Neuronal stem cell (in vitro differentiated cells): ENCODE measurements at regions not wholly inside any gene's neighbourhood (a gene's known extent, or its start where the extent isn't known, plus 50 kb on each side); places are given as distances from the start of the nearest gene placed in this dataset.
"Not testable (repeated sequence)": the region's sequence is repeated elsewhere in the genome, so short reads cannot be mapped to it uniquely, and the experiment has no call there.

Experiments
- DNase-seq: peaks from one replicate; pipeline ENCODE4 v3.0.0-alpha.2; 2013; ENCODE audit warnings: low spot score
- H2AFZ ChIP-seq: one replicate; pipeline ENCODE4 v1.6.1; 2013; ENCODE audit warnings: mild to moderate bottlenecking, low read length, inconsistent platforms
- H2AK5ac ChIP-seq: 2 replicates; pipeline ENCODE4 v1.6.1; 2013; ENCODE audit warnings: low read depth, mild to moderate bottlenecking, inconsistent platforms, low read length, moderate library complexity, mixed read lengths
- H2BK120ac ChIP-seq: 2 replicates; pipeline ENCODE4 v1.6.1; 2013; ENCODE audit warnings: low read depth, mild to moderate bottlenecking, inconsistent platforms, low read length, moderate library complexity, mixed read lengths
- H2BK12ac ChIP-seq: one replicate; pipeline ENCODE4 v1.6.1; 2013; ENCODE audit warnings: low read length, inconsistent platforms
- H2BK15ac ChIP-seq: 2 replicates; pipeline ENCODE4 v1.6.1; 2013; ENCODE audit warnings: mild to moderate bottlenecking, low read length, inconsistent platforms, mixed read lengths
- H2BK5ac ChIP-seq: one replicate; pipeline ENCODE4 v1.6.1; 2013; ENCODE audit warnings: inconsistent platforms, mild to moderate bottlenecking, low read length, moderate library complexity
- H3K14ac ChIP-seq: one replicate; pipeline ENCODE4 v1.6.1; 2013; ENCODE audit warnings: low read length, inconsistent platforms
- H3K18ac ChIP-seq: 2 replicates; pipeline ENCODE4 v1.6.1; 2013; ENCODE audit warnings: low read length, inconsistent platforms
- H3K23ac ChIP-seq: 2 replicates; pipeline ENCODE4 v1.6.1; 2013; ENCODE audit warnings: low read depth, mild to moderate bottlenecking, mixed read lengths, low read length, inconsistent platforms; ENCODE audit not compliant: poor library complexity
- H3K27ac ChIP-seq: replicated peaks from 3 replicates; pipeline ENCODE4 v1.5.1; 2013; ENCODE audit warnings: low read length, inconsistent platforms
- H3K27me3 ChIP-seq, 3 experiments: 2 replicates each; pipeline ENCODE4 v1.6.1; 2013; ENCODE audit warnings: low read length in 3 of 3, mild to moderate bottlenecking in 2 of 3, inconsistent platforms in 1 of 3, low read depth in 1 of 3, mixed read lengths in 1 of 3, moderate library complexity in 1 of 3; ENCODE audit not compliant: control insufficient read depth in 3 of 3, insufficient read depth in 3 of 3
- H3K36me3 ChIP-seq, 2 donors: replicated peaks in 1 of 2; 2 replicates each; pipeline ENCODE4 v1.6.1; 2013; ENCODE audit warnings: low read length in 2 of 2; ENCODE audit not compliant: control insufficient read depth in 2 of 2, insufficient read depth in 2 of 2
- H3K4ac ChIP-seq: 2 replicates; pipeline ENCODE4 v1.6.1; 2013; ENCODE audit warnings: inconsistent platforms, mild to moderate bottlenecking, low read length, moderate library complexity
- H3K4me1 ChIP-seq, 2 donors: 1 replicate in 1 of 2; 2 replicates in 1 of 2; pipeline ENCODE4 v1.6.1; 2013; ENCODE audit warnings: low read length in 2 of 2, low read depth in 1 of 2; ENCODE audit not compliant: control insufficient read depth in 2 of 2, insufficient read depth in 1 of 2
- H3K4me2 ChIP-seq: one replicate; pipeline ENCODE4 v1.6.1; 2013; ENCODE audit warnings: mild to moderate bottlenecking, low read length, inconsistent platforms; ENCODE audit not compliant: insufficient read depth, poor library complexity, severe bottlenecking
- H3K4me3 ChIP-seq, 2 donors: 2 replicates each; pipeline ENCODE4 v1.5.1; 2013; ENCODE audit warnings: low read length in 2 of 2, mild to moderate bottlenecking in 2 of 2, inconsistent platforms in 1 of 2, moderate library complexity in 1 of 2
- H3K79me1 ChIP-seq: one replicate; pipeline ENCODE4 v1.6.1; 2013; ENCODE audit warnings: low read depth, mild to moderate bottlenecking, inconsistent platforms, low read length, moderate library complexity
- H3K9ac ChIP-seq: one replicate; pipeline ENCODE4 v1.6.1; 2013; ENCODE audit warnings: mild to moderate bottlenecking, low read depth, low read length, inconsistent platforms; ENCODE audit not compliant: poor library complexity
- H3K9me3 ChIP-seq, 2 donors: replicated peaks in 1 of 2; 2 replicates each; pipeline versions ENCODE3 to v1.6.1; 2013; ENCODE audit warnings: low read length in 2 of 2, mild to moderate bottlenecking in 2 of 2, inconsistent platforms in 1 of 2, low read depth in 1 of 2, mixed read lengths in 1 of 2, moderate library complexity in 1 of 2; ENCODE audit not compliant: control insufficient read depth in 2 of 2, insufficient read depth in 1 of 2
- H4K8ac ChIP-seq: one replicate; pipeline ENCODE4 v1.6.1; 2013; ENCODE audit warnings: low read depth, mild to moderate bottlenecking, inconsistent platforms, low read length, moderate library complexity
- H4K91ac ChIP-seq: one replicate; pipeline ENCODE4 v1.6.1; 2013; ENCODE audit warnings: low read length, low read depth, mild to moderate bottlenecking, inconsistent platforms; ENCODE audit not compliant: poor library complexity
- WGBS, 2 donors: extraction: QIAGEN DNeasy Blood & Tissue Kit; methylation state at CpG; one replicate each; pipeline ENCODE4 v1.1.7; 2013; ENCODE audit warnings: missing lambda C conversion rate in 2 of 2, mixed read lengths in 1 of 2; ENCODE audit not compliant: insufficient read length in 2 of 2, insufficient replicate concordance in 1 of 2; ENCODE audit errors: extremely low coverage in 2 of 2; 5-methylcytosine and 5-hydroxymethylcytosine counted together

- no peaks in the 10 kb centered on the region for H3K79me1 ChIP-seq
- no peak overlapping the region for H2BK5ac ChIP-seq
- no peak overlapping the region for H4K91ac ChIP-seq
- no peak overlapping the region for H2BK120ac ChIP-seq
- H2BK15ac ChIP-seq: no peak overlapping the region
- H3K14ac ChIP-seq: no peak overlapping the region
- WGBS, 2 donors: no CpG with 5 or more reads among the region's 3 CpGs
- H3K4me1 ChIP-seq: no peaks in the 10 kb centered on the region
- H3K27ac ChIP-seq: no peak overlapping the region
- H3K4me3 ChIP-seq: no peak overlapping the region
- H4K8ac ChIP-seq: no peak overlapping the region
- H2BK12ac ChIP-seq: no peak overlapping the region
- H3K9ac ChIP-seq: no peak overlapping the region
- H3K4ac ChIP-seq: no peak overlapping the region
- H2AK5ac ChIP-seq: no peak overlapping the region
- H3K4me2 ChIP-seq: no peak overlapping the region
- no peak overlapping the region for H3K23ac ChIP-seq
- no peak overlapping the region for H3K18ac ChIP-seq
- no peak for DNase-seq
- no peaks in the 10 kb centered on the region for H3K36me3 ChIP-seq
- H2AFZ ChIP-seq: no peak overlapping the region
- H3K27me3 ChIP-seq: no peaks in the 10 kb centered on the region
- H3K9me3 ChIP-seq: no peaks in the 10 kb centered on the region
These were observed 435.1 kb downstream of the ZNF536 start for GRCh38 chr19:30807278-30807677.

GRCh38 chr19:30806311-30806710 lies 434.1 kb downstream of the ZNF536 start:
- Histone ChIP-seq H2BK120ac (no peak overlapping the region), H2AK5ac (no peak overlapping the region), H3K36me3 (no peaks in the 10 kb centered on the region), H3K4me3 (no peak overlapping the region), H2BK15ac (no peak overlapping the region), H3K79me1 (no peaks in the 10 kb centered on the region), H3K9me3 (no peaks in the 10 kb centered on the region), H3K18ac (no peak overlapping the region), H2BK5ac (no peak overlapping the region), H3K9ac (no peak overlapping the region), H4K8ac (no peak overlapping the region), H3K14ac (no peak overlapping the region), H4K91ac (no peak overlapping the region), H3K23ac (no peak overlapping the region), H3K4ac (no peak overlapping the region), H3K4me1 (no peaks in the 10 kb centered on the region), H3K27ac (no peak overlapping the region), H3K4me2 (no peak overlapping the region), H3K27me3 (no peaks in the 10 kb centered on the region), H2AFZ (no peak overlapping the region), H2BK12ac (no peak overlapping the region)
- WGBS, 2 donors: no CpG with 5 or more reads among the region's 3 CpGs
- no peak for DNase-seq

GRCh38 chr19:30804751-30805150 lies 432.6 kb downstream of the ZNF536 start:
- H3K4me1 ChIP-seq: no peaks in the 10 kb centered on the region
- H4K91ac ChIP-seq: no peak overlapping the region
- no peak overlapping the region for H2BK5ac ChIP-seq
- no peak overlapping the region for H3K9ac ChIP-seq
- no peak overlapping the region for H2BK12ac ChIP-seq
- H3K14ac ChIP-seq: no peak overlapping the region
- H3K9me3 ChIP-seq: no peaks in the 10 kb centered on the region
- no peak overlapping the region for H3K23ac ChIP-seq
- WGBS, 2 donors: no CpG with 5 or more reads among the region's 5 CpGs
- no peaks in the 10 kb centered on the region for H3K79me1 ChIP-seq
- no peak overlapping the region for H3K27ac ChIP-seq
- H4K8ac ChIP-seq: no peak overlapping the region
- H2AFZ ChIP-seq: peak overlapping the region; percentile 17
- H3K4me2 ChIP-seq: no peak overlapping the region
- no peak overlapping the region for H3K4ac ChIP-seq
- DNase-seq: no peak
- no peak overlapping the region for H2BK15ac ChIP-seq
- no peak overlapping the region for H2BK120ac ChIP-seq
- H3K27me3 ChIP-seq: peaks cover 0 to 2% (median under 1%) of the 10 kb centered on the region in 3 experiments
- no peaks in the 10 kb centered on the region for H3K36me3 ChIP-seq
- no peak overlapping the region for H3K4me3 ChIP-seq
- H2AK5ac ChIP-seq: no peak overlapping the region
- H3K18ac ChIP-seq: no peak overlapping the region

GRCh38 chr19:30804333-30804732 lies 432.1 kb downstream of the ZNF536 start:
- not testable (repeated sequence) for H3K36me3 ChIP-seq, H2BK120ac ChIP-seq, H2BK15ac ChIP-seq, H3K23ac ChIP-seq, H2AFZ ChIP-seq, H3K79me1 ChIP-seq, H2AK5ac ChIP-seq, DNase-seq, H3K14ac ChIP-seq, H3K18ac ChIP-seq, H2BK5ac ChIP-seq, H3K9me3 ChIP-seq, H3K4me3 ChIP-seq, H2BK12ac ChIP-seq, H4K8ac ChIP-seq, H3K9ac ChIP-seq, H3K27ac ChIP-seq, H4K91ac ChIP-seq, H3K27me3 ChIP-seq, H3K4me1 ChIP-seq, H3K4ac ChIP-seq, H3K4me2 ChIP-seq
- WGBS, 2 donors: no CpG with 5 or more reads among the region's 3 CpGs
